Fibroblast of lung (primary cell): ENCODE measurements at regions not wholly inside any gene's neighbourhood (a gene's known extent, or its start where the extent isn't known, plus 50 kb on each side); places are given as distances from the start of the nearest gene placed in this dataset.
A peak's percentile ranks its signal among the peaks of the same experiment; 100 is the strongest.

Source experiments
- DNase-seq, 2 donors: peaks; one replicate each; pipeline versions ENCODE4 v3.0.0 to v3.0.0-alpha.2; 2010; ENCODE audit warnings: low read depth in 2 of 2
- H2AFZ ChIP-seq: 2 replicates; pipeline ENCODE4 v1.5.1; 2012; ENCODE audit warnings: low read length, control low read depth, inconsistent platforms
- H3K27ac ChIP-seq: 2 replicates; pipeline ENCODE4 v1.5.1; 2011; ENCODE audit warnings: low read length, control low read depth; ENCODE audit not compliant: insufficient read depth
- H3K27me3 ChIP-seq: 2 replicates; pipeline ENCODE4 v1.5.1; 2011; ENCODE audit warnings: mild to moderate bottlenecking, low read length; ENCODE audit not compliant: control insufficient read depth, insufficient read depth
- H3K36me3 ChIP-seq: 2 replicates; pipeline ENCODE4 v1.5.1; 2011; ENCODE audit warnings: low read length; ENCODE audit not compliant: control insufficient read depth, insufficient read depth
- H3K4me1 ChIP-seq: 2 replicates; pipeline ENCODE4 v1.5.1; 2011; ENCODE audit warnings: low read length; ENCODE audit not compliant: control insufficient read depth, insufficient read depth; ENCODE audit errors: extremely low read depth
- H3K4me2 ChIP-seq: 2 replicates; pipeline ENCODE4 v1.5.1; 2011; ENCODE audit warnings: low read length, control low read depth; ENCODE audit not compliant: insufficient read depth; ENCODE audit errors: extremely low read depth
- H3K4me3 ChIP-seq, 4 experiments: fragments of 200-600 bp in 1 of 4; sonication (generic) in 1 of 4; replicated peaks in 1 of 4; 2 replicates each; pipeline ENCODE4 v1.5.1; 2011 to 2016; ENCODE audit warnings: low read length in 4 of 4, low read depth in 3 of 4, mild to moderate bottlenecking in 3 of 4, control low read depth in 2 of 4, inconsistent platforms in 1 of 4, mixed read lengths in 1 of 4; ENCODE audit not compliant: insufficient read depth in 1 of 4; ENCODE audit errors: control extremely low read depth in 1 of 4
- H3K79me2 ChIP-seq: 2 replicates; pipeline ENCODE4 v1.5.1; 2012; ENCODE audit warnings: mild to moderate bottlenecking, low read length, inconsistent platforms; ENCODE audit not compliant: control insufficient read depth, insufficient read depth
- H3K9ac ChIP-seq: 2 replicates; pipeline ENCODE4 v1.5.1; 2011; ENCODE audit warnings: mild to moderate bottlenecking, low read length, control low read depth; ENCODE audit not compliant: insufficient read depth
- H3K9me3 ChIP-seq: 2 replicates; pipeline ENCODE4 v1.5.1; 2012; ENCODE audit warnings: low read depth, low read length; ENCODE audit not compliant: control insufficient read depth, insufficient read depth
- H4K20me1 ChIP-seq: 2 replicates; pipeline ENCODE4 v1.5.1; 2011; ENCODE audit warnings: low read length; ENCODE audit not compliant: control insufficient read depth, insufficient read depth; ENCODE audit errors: extremely low read depth
- EZH2 ChIP-seq: IDR thresholded peaks from 2 replicates; pipeline ENCODE4 v1.5.1; 2012; ENCODE audit warnings: low read length, control low read depth, mild to moderate bottlenecking; ENCODE audit errors: missing control alignments
- TF ChIP-seq, protein P1 (sequence below), 2 donors: IDR thresholded peaks in 1 of 2; conservative IDR thresholded peaks in 1 of 2; 1 replicate in 1 of 2; 2 replicates in 1 of 2; pipeline ENCODE4 v1.5.1; 2011 to 2012; ENCODE audit warnings: low read length in 2 of 2, control low read depth in 1 of 2, inconsistent platforms in 1 of 2, low read depth in 1 of 2, mild to moderate bottlenecking in 1 of 2

GRCh38 chr21:27132266-27132665, 165.4 kb upstream of the ADAMTS5 start:
- H3K4me2 ChIP-seq = no peak overlapping the region
- no peaks in the 10 kb centered on the region for H3K27me3 ChIP-seq
- no peaks in the 10 kb centered on the region for H3K79me2 ChIP-seq
- no peak overlapping the region for H3K27ac ChIP-seq
- no peak overlapping the region for H3K9ac ChIP-seq
- TF ChIP-seq EZH2 = no peak
- TF ChIP-seq, protein P1, sequence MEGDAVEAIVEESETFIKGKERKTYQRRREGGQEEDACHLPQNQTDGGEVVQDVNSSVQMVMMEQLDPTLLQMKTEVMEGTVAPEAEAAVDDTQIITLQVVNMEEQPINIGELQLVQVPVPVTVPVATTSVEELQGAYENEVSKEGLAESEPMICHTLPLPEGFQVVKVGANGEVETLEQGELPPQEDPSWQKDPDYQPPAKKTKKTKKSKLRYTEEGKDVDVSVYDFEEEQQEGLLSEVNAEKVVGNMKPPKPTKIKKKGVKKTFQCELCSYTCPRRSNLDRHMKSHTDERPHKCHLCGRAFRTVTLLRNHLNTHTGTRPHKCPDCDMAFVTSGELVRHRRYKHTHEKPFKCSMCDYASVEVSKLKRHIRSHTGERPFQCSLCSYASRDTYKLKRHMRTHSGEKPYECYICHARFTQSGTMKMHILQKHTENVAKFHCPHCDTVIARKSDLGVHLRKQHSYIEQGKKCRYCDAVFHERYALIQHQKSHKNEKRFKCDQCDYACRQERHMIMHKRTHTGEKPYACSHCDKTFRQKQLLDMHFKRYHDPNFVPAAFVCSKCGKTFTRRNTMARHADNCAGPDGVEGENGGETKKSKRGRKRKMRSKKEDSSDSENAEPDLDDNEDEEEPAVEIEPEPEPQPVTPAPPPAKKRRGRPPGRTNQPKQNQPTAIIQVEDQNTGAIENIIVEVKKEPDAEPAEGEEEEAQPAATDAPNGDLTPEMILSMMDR (conservative IDR thresholded peaks at IDR 0.05 in 1 of 2, IDR thresholded peaks at IDR 0.05 in 1 of 2; ENCODE audit: low read depth in 1 of 2, low read length in 2 of 2) = no peak
- H3K4me3 ChIP-seq = no peak overlapping the region
- no peaks in the 10 kb centered on the region for H4K20me1 ChIP-seq
- DNase-seq = peak; percentile 23 to 77
- no peaks in the 10 kb centered on the region for H3K4me1 ChIP-seq
- H2AFZ ChIP-seq = peak overlapping the region; percentile 21
- H3K36me3 ChIP-seq = no peaks in the 10 kb centered on the region
- H3K9me3 ChIP-seq = no peaks in the 10 kb centered on the region

DNA sequence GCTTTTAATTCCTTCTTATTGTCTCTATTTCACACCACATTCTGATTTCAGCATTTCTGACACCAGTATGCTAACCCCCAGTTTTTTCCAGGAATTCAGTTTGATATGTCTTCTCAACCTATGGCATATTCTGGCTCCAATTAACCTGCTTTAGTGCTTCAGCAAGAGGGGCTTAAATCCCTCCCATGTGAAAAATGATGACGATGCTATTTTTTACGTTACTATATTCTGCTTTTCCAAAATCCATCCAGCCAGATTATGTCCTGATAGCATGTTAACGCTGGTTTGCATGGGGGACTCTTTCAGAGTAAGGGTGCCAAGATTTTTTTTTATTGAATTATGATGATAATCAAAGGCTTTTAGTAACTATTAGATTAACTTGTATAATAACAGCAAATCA, 163.3 kb upstream of the ADAMTS5 start:
- Histone ChIP-seq H3K9ac (no peak overlapping the region), H2AFZ (no peak overlapping the region), H4K20me1 (no peaks in the 10 kb centered on the region), H3K79me2 (no peaks in the 10 kb centered on the region), H3K4me2 (no peak overlapping the region), H3K4me1 (no peaks in the 10 kb centered on the region), H3K9me3 (no peaks in the 10 kb centered on the region), H3K27me3 (no peaks in the 10 kb centered on the region), H3K27ac (no peak overlapping the region), H3K4me3 (no peak overlapping the region), H3K36me3 (no peaks in the 10 kb centered on the region)
- TF ChIP-seq, protein P1 (conservative IDR thresholded peaks at IDR 0.05 in 1 of 2, IDR thresholded peaks at IDR 0.05 in 1 of 2; ENCODE audit: low read depth in 1 of 2, low read length in 2 of 2) = no peak
- DNase-seq = no peak

DNA sequence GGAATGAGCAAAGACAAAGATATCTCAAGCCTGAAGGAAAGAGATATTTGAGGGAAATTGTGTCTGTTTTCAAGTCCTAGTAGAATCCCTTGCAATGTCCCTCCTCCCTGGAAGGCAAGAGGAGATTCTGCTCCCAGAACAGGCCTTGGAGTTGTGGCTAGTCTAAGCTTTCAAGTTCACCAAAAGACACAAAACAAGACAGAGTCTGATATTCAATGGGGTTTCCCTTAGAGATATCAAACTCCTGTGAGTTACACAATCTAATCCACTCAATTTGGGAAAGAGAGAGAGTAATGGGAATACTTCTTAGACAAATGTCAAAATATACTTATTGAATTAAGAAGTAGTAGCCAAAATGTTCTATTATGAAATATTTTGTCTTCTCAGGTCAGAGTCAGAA, 162.8 kb upstream of the ADAMTS5 start:
- TF ChIP-seq, protein P1 (conservative IDR thresholded peaks at IDR 0.05 in 1 of 2, IDR thresholded peaks at IDR 0.05 in 1 of 2; ENCODE audit: low read depth in 1 of 2, low read length in 2 of 2) = no peak
- no peak for TF ChIP-seq EZH2
- H3K4me3 ChIP-seq = no peak overlapping the region
- H2AFZ ChIP-seq = no peak overlapping the region
- no peaks in the 10 kb centered on the region for H3K79me2 ChIP-seq
- no peak overlapping the region for H3K4me2 ChIP-seq
- DNase-seq = no peak
- no peaks in the 10 kb centered on the region for H3K9me3 ChIP-seq
- H3K27me3 ChIP-seq = no peaks in the 10 kb centered on the region
- H3K27ac ChIP-seq = no peak overlapping the region
- H4K20me1 ChIP-seq = no peaks in the 10 kb centered on the region
- no peaks in the 10 kb centered on the region for H3K36me3 ChIP-seq
- H3K4me1 ChIP-seq = no peaks in the 10 kb centered on the region
- H3K9ac ChIP-seq = no peak overlapping the region
